Right cardiac atrium (tissue), 5 donors: ENCODE measurements at regions not wholly inside any gene's neighbourhood (a gene's known extent, or its start where the extent isn't known, plus 50 kb on each side); places are given as distances from the start of the nearest gene placed in this dataset.

Source experiments
- ATAC-seq, 2 donors: fragments of 200-7000 bp; cut with Tn5 transposase; one replicate each; pipeline versions ENCODE4 v1.8.0 to v1.9.1; 2020; ENCODE audit warnings: moderate library complexity in 2 of 2, mild to moderate bottlenecking in 1 of 2
- DNase-seq, 3 donors: peaks; one replicate each; pipeline ENCODE4 v3.0.0-alpha.2; 2020
- H3K27ac ChIP-seq: one replicate; pipeline ENCODE4 v1.5.1; 2013; ENCODE audit warnings: mild to moderate bottlenecking, low read length, control low read depth, moderate library complexity
- H3K27me3 ChIP-seq: one replicate; pipeline ENCODE4 v1.6.1; 2013; ENCODE audit not compliant: control insufficient read depth, insufficient read depth
- H3K4me1 ChIP-seq: one replicate; pipeline ENCODE4 v1.6.1; 2013; ENCODE audit warnings: low read length; ENCODE audit not compliant: control insufficient read depth, insufficient read depth
- H3K4me3 ChIP-seq: one replicate; pipeline ENCODE4 v1.5.1; 2013; ENCODE audit warnings: low read length, control low read depth
- H3K9me3 ChIP-seq: one replicate; pipeline ENCODE4 v1.6.1; 2013; ENCODE audit warnings: low read length; ENCODE audit not compliant: control insufficient read depth
- WGBS: extraction: QIAGEN DNeasy Blood & Tissue Kit; methylation state at CpG from one replicate; pipeline ENCODE4 v1.1.7; 2013; 5-methylcytosine and 5-hydroxymethylcytosine counted together
- intact Hi-C, 4 donors: fragments of 100-400 bp; cut with DNase I; formaldehyde crosslinking; loops; one replicate each; pipeline versions ENCODE4 v1.11.0 to v1.14.0; 2022 to 2023
- donor health status: healthy with polysubstance abuse.
- donor health status: DM: no; HTN: yes; CAD: no.
- donor health status: DM: no; HTN: no; CAD: no.
- donor health status: DM: no; HTN: yes; CAD: no; lungs with severe emphysema.
- donor health status: DM: yes; HTN: yes; CAD: no.

- DNase-seq (no peak), ATAC-seq (no peak)
- Histone ChIP-seq H3K27ac (no peak overlapping the region), H3K27me3 (no peaks in the 10 kb centered on the region), H3K9me3 (no peaks in the 10 kb centered on the region), H3K4me3 (no peak overlapping the region), H3K4me1 (peaks cover 2% of the 10 kb centered on the region)
- WGBS, result 52% methylated on average over 4 of the region's 4 CpGs
- intact Hi-C loops, result no loop called here
Observed at GRCh38 chr4:147198411-147199051, 252.9 kb upstream of the TTC29 start.

GRCh38 chr4:147201016-147201415 is 255.4 kb upstream of the TTC29 start:
- intact Hi-C loops, result no loop called here
- Histone ChIP-seq H3K4me3 (no peak overlapping the region), H3K27ac (no peak overlapping the region), H3K27me3 (no peaks in the 10 kb centered on the region), H3K9me3 (no peaks in the 10 kb centered on the region), H3K4me1 (no peaks in the 10 kb centered on the region)
- DNase-seq (no peak), ATAC-seq (no peak)
- 51% methylated on average over 1 of the region's 1 CpG for WGBS

DNA sequence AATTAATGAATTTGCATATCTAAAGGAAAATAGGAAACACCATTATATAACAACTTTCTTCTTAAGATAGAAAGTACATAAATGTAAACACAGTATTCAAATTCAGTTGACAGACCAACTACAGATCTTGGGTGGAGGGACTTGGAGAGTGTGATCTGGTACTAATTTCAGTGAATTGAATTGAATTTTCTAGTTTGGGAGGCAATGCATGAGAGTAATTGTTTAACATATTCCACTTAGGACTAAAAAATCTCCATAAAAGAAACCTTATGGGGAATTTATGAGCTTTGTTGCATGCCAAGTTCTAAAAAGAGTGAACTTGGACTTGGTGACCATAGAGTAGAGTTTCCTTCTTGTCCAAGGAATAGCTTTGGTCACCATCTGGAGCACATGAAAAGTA is 261.1 kb upstream of the TTC29 start:
- H3K27ac ChIP-seq, result no peak overlapping the region
- no peak for DNase-seq
- no peak for ATAC-seq
- no peaks in the 10 kb centered on the region for H3K27me3 ChIP-seq
- no peak overlapping the region for H3K4me3 ChIP-seq
- H3K4me1 ChIP-seq, result no peaks in the 10 kb centered on the region
- H3K9me3 ChIP-seq, result no peaks in the 10 kb centered on the region
- intact Hi-C loops, result no loop called here

DNA sequence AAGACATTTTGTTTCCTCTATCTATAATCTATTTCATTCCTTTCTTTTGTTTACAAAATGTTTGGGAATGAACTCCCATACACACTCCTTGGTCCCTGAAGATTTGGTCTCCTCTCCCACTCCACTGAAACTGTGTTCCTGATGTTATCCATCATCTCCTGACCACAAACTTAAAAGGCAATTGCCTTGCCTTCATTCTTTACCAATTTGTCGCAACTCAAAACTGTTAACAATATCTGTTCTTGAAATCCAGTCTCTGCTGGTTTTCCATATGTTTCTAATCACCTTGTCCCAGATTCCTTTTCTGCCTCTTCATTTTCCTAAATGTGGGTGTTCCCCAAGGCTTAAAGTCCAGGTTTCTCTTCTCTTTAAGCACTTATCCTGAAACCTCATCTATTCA is 262.2 kb upstream of the TTC29 start:
- Histone ChIP-seq H3K9me3 (no peaks in the 10 kb centered on the region), H3K27me3 (no peaks in the 10 kb centered on the region), H3K4me1 (no peaks in the 10 kb centered on the region), H3K4me3 (no peak overlapping the region), H3K27ac (no peak overlapping the region)
- DNase-seq, result no peak
- ATAC-seq, result no peak
- 86% methylated on average over 1 of the region's 1 CpG for WGBS
- intact Hi-C loops, result no loop called here

DNA sequence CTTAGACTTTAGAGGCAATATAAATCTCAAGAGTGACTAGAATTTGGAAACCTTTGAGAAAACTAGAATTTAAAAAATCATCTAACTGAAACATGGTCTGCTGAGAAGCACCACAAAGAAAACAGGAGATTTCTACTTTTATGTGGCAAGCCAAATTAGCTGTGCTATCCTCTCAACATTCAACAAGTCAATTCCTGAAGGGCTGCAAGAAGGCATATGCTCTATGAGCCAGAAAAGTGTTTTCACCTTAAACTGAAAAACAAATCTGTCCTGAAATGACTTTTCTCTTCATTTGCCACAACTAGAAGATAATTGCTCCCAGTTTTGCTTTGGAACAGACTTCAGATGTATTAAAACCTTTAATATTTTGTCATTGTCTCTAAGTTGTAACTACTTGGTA is 263.2 kb upstream of the EDNRA start:
- H3K4me3 ChIP-seq, result no peak overlapping the region
- H3K9me3 ChIP-seq, result no peaks in the 10 kb centered on the region
- H3K27me3 ChIP-seq, result no peaks in the 10 kb centered on the region
- intact Hi-C loops, result no loop called here
- DNase-seq (no peak), ATAC-seq (no peak)
- H3K4me1 ChIP-seq, result no peaks in the 10 kb centered on the region
- H3K27ac ChIP-seq, result no peak overlapping the region

DNA sequence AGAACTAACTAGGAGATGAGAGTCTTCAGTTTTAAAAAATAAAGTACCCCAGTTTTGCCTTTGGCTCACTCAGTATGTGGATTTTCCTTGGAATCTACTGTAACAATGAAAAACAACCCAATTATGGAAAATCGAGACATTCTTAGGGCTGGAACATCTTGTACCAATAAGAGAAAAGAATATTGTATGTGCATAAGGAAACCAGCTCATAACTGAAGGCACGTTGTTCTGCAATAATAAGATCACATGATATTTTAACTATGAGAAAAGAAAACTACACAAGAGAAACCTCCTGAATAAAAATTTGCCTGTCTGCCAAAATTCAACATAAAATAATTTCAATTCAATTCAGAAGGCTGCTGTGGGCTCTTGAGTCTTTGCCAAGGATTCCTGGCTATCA is 261.8 kb upstream of the EDNRA start:
- Histone ChIP-seq H3K27ac (no peak overlapping the region), H3K9me3 (no peaks in the 10 kb centered on the region), H3K4me3 (no peak overlapping the region), H3K4me1 (no peaks in the 10 kb centered on the region), H3K27me3 (no peaks in the 10 kb centered on the region)
- DNase-seq (no peak), ATAC-seq (no peak)
- intact Hi-C loops, result no loop called here
- WGBS, result 59% methylated on average over 2 of the region's 2 CpGs

DNA sequence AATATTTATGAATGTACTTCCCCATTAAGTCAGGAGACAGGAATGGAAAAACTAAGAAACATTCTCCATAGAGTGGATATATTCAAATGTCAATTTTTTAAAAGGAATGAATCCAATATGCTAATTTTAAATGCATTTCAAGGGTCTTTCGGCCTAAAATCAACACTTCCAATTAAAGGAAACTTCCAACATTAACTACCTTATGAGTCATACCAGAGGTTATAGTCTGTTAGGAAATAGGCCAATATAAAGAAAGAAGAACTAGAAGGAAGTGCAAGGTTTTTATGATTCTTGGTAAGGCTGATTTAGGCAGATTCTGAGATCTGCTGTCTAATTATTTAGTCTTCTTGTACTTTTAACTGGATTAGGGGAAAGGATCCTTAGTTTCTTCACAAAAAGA is 260.1 kb upstream of the EDNRA start:
- Histone ChIP-seq H3K27me3 (no peaks in the 10 kb centered on the region), H3K9me3 (no peaks in the 10 kb centered on the region), H3K4me1 (no peaks in the 10 kb centered on the region), H3K27ac (no peak overlapping the region), H3K4me3 (no peak overlapping the region)
- DNase-seq (no peak), ATAC-seq (no peak)
- intact Hi-C loops, result no loop called here
- 67% methylated on average over 1 of the region's 1 CpG for WGBS

DNA sequence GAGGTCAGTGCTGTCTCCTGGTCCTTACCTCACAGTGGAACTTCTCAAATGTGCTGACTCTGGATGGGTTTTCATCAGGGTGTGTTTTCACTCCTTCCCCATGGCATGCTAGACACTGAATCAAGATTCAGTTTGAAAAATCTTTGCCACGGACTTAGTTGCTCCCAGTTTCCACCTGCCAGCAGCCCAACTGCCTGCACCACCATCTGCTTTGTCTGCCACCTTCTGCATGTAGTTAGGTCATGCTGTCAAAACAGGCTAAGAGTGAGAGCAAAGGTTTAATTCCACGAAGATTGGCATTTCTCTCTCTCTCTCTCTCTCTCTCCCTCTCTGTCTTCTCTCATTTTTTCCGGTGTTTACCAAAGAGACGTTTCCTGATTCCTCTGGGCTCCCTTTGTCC is 258.0 kb upstream of the EDNRA start:
- DNase-seq (no peak), ATAC-seq (no peak)
- WGBS, result 65% methylated on average over 4 of the region's 4 CpGs
- H3K4me1 ChIP-seq, result no peaks in the 10 kb centered on the region
- intact Hi-C loops, result no loop called here
- H3K27ac ChIP-seq, result no peak overlapping the region
- no peaks in the 10 kb centered on the region for H3K27me3 ChIP-seq
- H3K9me3 ChIP-seq, result no peaks in the 10 kb centered on the region
- H3K4me3 ChIP-seq, result no peak overlapping the region

DNA sequence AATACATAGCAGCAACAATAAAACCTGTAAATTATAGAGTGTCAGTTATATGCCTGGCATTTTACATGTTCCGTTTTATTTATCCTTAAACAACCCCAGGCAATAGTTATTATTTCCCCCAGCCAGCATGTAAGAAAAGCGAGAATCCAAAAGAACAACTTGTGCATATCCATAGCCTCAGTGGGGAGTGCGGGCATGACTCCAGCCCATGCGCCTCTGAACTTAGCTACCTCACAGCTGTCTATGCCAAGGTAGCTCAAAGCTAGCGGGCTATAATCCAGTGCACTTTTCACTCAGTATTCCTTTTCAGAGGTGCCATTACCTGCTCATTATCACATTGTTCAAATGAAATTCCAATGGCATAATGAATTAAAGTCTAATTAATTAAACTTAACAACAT is 257.3 kb upstream of the EDNRA start:
- WGBS, result 94% methylated on average over 5 of the region's 5 CpGs
- ATAC-seq, result no peak
- intact Hi-C loops, result no loop called here
- H3K27me3 ChIP-seq, result no peaks in the 10 kb centered on the region
- no peaks in the 10 kb centered on the region for H3K4me1 ChIP-seq
- H3K9me3 ChIP-seq, result no peaks in the 10 kb centered on the region
- no peak overlapping the region for H3K4me3 ChIP-seq
- H3K27ac ChIP-seq, result no peak overlapping the region
- DNase-seq, result no peak

- DNase-seq (no peak), ATAC-seq (no peak)
- Histone ChIP-seq H3K27me3 (no peaks in the 10 kb centered on the region), H3K27ac (no peak overlapping the region), H3K9me3 (no peaks in the 10 kb centered on the region), H3K4me1 (no peaks in the 10 kb centered on the region), H3K4me3 (no peak overlapping the region)
- 63% methylated on average over 3 of the region's 3 CpGs for WGBS
- intact Hi-C loops, result no loop called here
Observed at GRCh38 chr4:147236806-147237205, 244.1 kb upstream of the EDNRA start.

DNA sequence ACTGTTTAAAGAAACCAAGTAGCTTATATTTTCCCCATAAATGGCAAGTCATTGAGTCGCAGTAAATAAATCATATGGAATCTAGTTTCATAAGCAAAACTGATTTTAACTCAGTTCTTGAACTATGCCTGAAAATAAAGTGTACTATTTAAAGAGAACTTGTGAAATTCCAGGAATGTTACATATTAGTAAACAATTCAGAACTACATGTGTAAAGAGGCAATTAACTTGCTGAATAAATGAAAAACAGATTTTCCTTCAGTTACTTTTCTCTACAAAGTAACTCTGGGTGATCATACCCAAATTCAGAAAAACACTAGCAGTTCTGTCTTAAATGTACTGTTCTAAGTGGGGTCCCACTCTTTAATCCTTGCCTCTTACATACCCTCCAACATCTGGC is 236.1 kb upstream of the EDNRA start:
- Histone ChIP-seq H3K27ac (no peak overlapping the region), H3K27me3 (no peaks in the 10 kb centered on the region), H3K4me3 (no peak overlapping the region), H3K4me1 (no peaks in the 10 kb centered on the region), H3K9me3 (no peaks in the 10 kb centered on the region)
- WGBS, result 0% methylated on average over 1 of the region's 1 CpG
- intact Hi-C loops, result no loop called here
- DNase-seq (no peak), ATAC-seq (no peak)

DNA sequence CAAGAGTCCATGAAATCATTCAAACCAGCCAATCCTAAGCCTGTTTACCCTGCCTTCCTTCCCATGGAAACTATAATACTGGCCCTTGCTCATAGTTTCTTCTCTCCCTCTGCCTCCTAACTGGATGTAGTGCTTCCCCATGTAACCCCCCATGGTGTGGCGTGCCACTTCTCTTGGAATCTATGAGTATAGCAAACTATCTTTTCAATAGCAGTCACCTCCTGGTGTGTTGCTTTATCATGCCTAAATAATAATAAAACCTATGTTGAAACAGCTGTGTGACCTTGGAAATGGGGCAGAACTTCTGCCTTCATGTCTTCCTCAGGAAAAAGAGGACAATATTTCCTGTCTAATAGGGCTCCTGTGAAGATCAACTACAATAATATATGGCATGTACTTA is 234.8 kb upstream of the EDNRA start:
- no peak for DNase-seq
- 84% methylated on average over 1 of the region's 1 CpG for WGBS
- intact Hi-C loops, result no loop called here
- Histone ChIP-seq H3K9me3 (no peaks in the 10 kb centered on the region), H3K4me1 (no peaks in the 10 kb centered on the region), H3K27ac (no peak overlapping the region), H3K27me3 (no peaks in the 10 kb centered on the region), H3K4me3 (no peak overlapping the region)
- no peak for ATAC-seq
